B cell (primary cell): ENCODE measurements at regions not wholly inside any gene's neighbourhood (a gene's known extent, or its start where the extent isn't known, plus 50 kb on each side); places are given as distances from the start of the nearest gene placed in this dataset.

Experiments
- ATAC-seq: fragments of 200-7000 bp; cut with Tn5 transposase; one replicate; pipeline ENCODE4 v1.10.0; 2021; ENCODE audit warnings: low read depth, mild to moderate bottlenecking, moderate number of reproducible peaks, moderate library complexity
- CTCF ChIA-PET: fragments of 350-600 bp; sonication (Branson Sonifier 250); formaldehyde crosslinking; loops from one replicate; lab custom pipeline; 2021; ENCODE audit warnings: antibody characterized with exemption, inconsistent platforms; lab: Charles Lee
- POLR2A ChIA-PET: fragments of 350-600 bp; sonication (Branson Sonifier 250); formaldehyde crosslinking; loops from one replicate; lab custom pipeline; 2021; ENCODE audit warnings: antibody characterized with exemption; lab: Charles Lee
- DNase-seq: peaks from one replicate; pipeline ENCODE4 v3.0.0; 2013
- H2AFZ ChIP-seq: 2 replicates; pipeline ENCODE4 v1.6.1; 2012; ENCODE audit warnings: mild to moderate bottlenecking, low read depth, low read length; ENCODE audit not compliant: insufficient read depth, poor library complexity, severe bottlenecking
- H3K27ac ChIP-seq, 2 donors: 1 replicate in 1 of 2; 2 replicates in 1 of 2; pipeline ENCODE4 v1.5.1; 2012 to 2013; ENCODE audit warnings: low read length in 2 of 2, mild to moderate bottlenecking in 2 of 2, moderate library complexity in 1 of 2
- H3K27me3 ChIP-seq, 4 experiments: fragments of 200-600 bp in 1 of 4; sonication (generic) in 1 of 4; replicated peaks in 1 of 4; 1 replicate in 2 of 4; 2 replicates in 2 of 4; pipeline versions ENCODE4 v1.6.1 to v1.7.0; 2013 to 2016; ENCODE audit warnings: low read length in 3 of 4, mild to moderate bottlenecking in 2 of 4, mixed read lengths in 1 of 4, moderate library complexity in 1 of 4; ENCODE audit not compliant: insufficient read depth in 4 of 4, control insufficient read depth in 3 of 4; ENCODE audit errors: control extremely low read depth in 1 of 4
- H3K36me3 ChIP-seq, 2 experiments: replicated peaks in 1 of 2; 1 replicate in 1 of 2; 2 replicates in 1 of 2; pipeline versions ENCODE4 v1.6.1 to v1.7.1; 2013; ENCODE audit warnings: low read length in 1 of 2; ENCODE audit not compliant: insufficient read depth in 2 of 2, control insufficient read depth in 1 of 2; ENCODE audit errors: control extremely low read depth in 1 of 2, extremely low read depth in 1 of 2
- H3K4me1 ChIP-seq, 2 donors: fragments of 200-600 bp in 1 of 2; sonication (generic) in 1 of 2; 1 replicate in 1 of 2; 2 replicates in 1 of 2; pipeline versions ENCODE4 v1.5.1 to v1.6.1; 2013 to 2017; ENCODE audit warnings: low read length in 2 of 2; ENCODE audit not compliant: control insufficient read depth in 2 of 2, insufficient read depth in 2 of 2
- H3K4me2 ChIP-seq: replicated peaks from 2 replicates; pipeline ENCODE3; 2012; ENCODE audit warnings: mild to moderate bottlenecking, low read depth, low read length; ENCODE audit not compliant: poor library complexity, severe bottlenecking
- H3K4me3 ChIP-seq, 5 experiments: fragments of 200-600 bp in 1 of 5; sonication (generic) in 1 of 5; 1 replicate in 3 of 5; 2 replicates in 2 of 5; pipeline versions ENCODE4 v1.5.1 to v1.7.0; 2011 to 2016; ENCODE audit warnings: low read length in 4 of 5, mild to moderate bottlenecking in 4 of 5, low read depth in 2 of 5, control low read depth in 1 of 5, moderate library complexity in 1 of 5; ENCODE audit not compliant: insufficient read depth in 1 of 5; ENCODE audit errors: control extremely low read depth in 1 of 5, extremely low read depth in 1 of 5
- H3K79me2 ChIP-seq: fragments of 200-600 bp; sonication (generic); one replicate; pipeline ENCODE4 v1.6.0; 2016; ENCODE audit warnings: low read length; ENCODE audit not compliant: control insufficient read depth, insufficient read depth
- H3K9ac ChIP-seq: fragments of 200-600 bp; sonication (generic); 2 replicates; pipeline ENCODE4 v1.6.1; 2017; ENCODE audit warnings: mild to moderate bottlenecking, low read length, moderate library complexity
- H3K9me3 ChIP-seq, 3 donors: one replicate each; pipeline versions ENCODE4 v1.6.1 to v1.7.1; 2013; ENCODE audit warnings: low read length in 2 of 3; ENCODE audit not compliant: control insufficient read depth in 2 of 3, insufficient read depth in 1 of 3; ENCODE audit errors: control extremely low read depth in 1 of 3
- H4K20me1 ChIP-seq: 2 replicates; pipeline ENCODE4 v1.6.0; 2012; ENCODE audit warnings: mild to moderate bottlenecking, low read length; ENCODE audit not compliant: insufficient read depth, control insufficient read depth, poor library complexity, severe bottlenecking
- H3K27ac Mint-ChIP-seq: one replicate; pipeline ENCODE4 v1.8.0; 2021; ENCODE audit warnings: mixed read lengths
- H3K27me3 Mint-ChIP-seq: one replicate; pipeline ENCODE4 v1.8.0; 2021; ENCODE audit warnings: mixed read lengths
- H3K4me1 Mint-ChIP-seq: one replicate; pipeline ENCODE4 v1.8.0; 2021; ENCODE audit warnings: mixed read lengths
- H3K4me3 Mint-ChIP-seq: one replicate; pipeline ENCODE4 v1.8.0; 2021; ENCODE audit warnings: mixed read lengths
- H3K9me3 Mint-ChIP-seq: one replicate; pipeline ENCODE4 v1.8.0; 2022; ENCODE audit warnings: mixed read lengths; ENCODE audit not compliant: insufficient read depth
- CTCF ChIP-seq: fragments of 200-600 bp; IDR thresholded peaks from one replicate; pipeline ENCODE4 v1.8.0; 2022; ENCODE audit warnings: antibody characterized with exemption, mild to moderate bottlenecking
- EZH2 ChIP-seq: IDR thresholded peaks from 2 replicates; pipeline ENCODE4 v1.6.1; 2012; ENCODE audit warnings: borderline replicate concordance, low read depth, mild to moderate bottlenecking, moderate library complexity, low read length; ENCODE audit not compliant: insufficient read depth, poor library complexity, severe bottlenecking
- WGBS: methylation state at CpG from one replicate; pipeline ENCODE4 v1.1.5; 2013; ENCODE audit warnings: missing lambda C conversion rate; ENCODE audit not compliant: insufficient coverage; 5-methylcytosine and 5-hydroxymethylcytosine counted together
- intact Hi-C: fragments of 100-400 bp; cut with micrococcal nuclease; formaldehyde crosslinking; loops from one replicate; pipeline ENCODE4 v1.10.0; 2022

- ChIA-PET POLR2A (no interaction called here), CTCF (no interaction called here)
- Histone ChIP-seq H2AFZ (no peak overlapping the region), H4K20me1 (no peaks in the 10 kb centered on the region), H3K4me2 (no peak overlapping the region), H3K9me3 (no peaks in the 10 kb centered on the region), H3K36me3 (no peaks in the 10 kb centered on the region), H3K27ac (no peak overlapping the region), H3K79me2 (no peaks in the 10 kb centered on the region), H3K4me1 (no peaks in the 10 kb centered on the region), H3K9ac (no peak overlapping the region), H3K4me3 (no peak overlapping the region), H3K27me3 (no peaks in the 10 kb centered on the region)
- intact Hi-C loops, result no loop called here
- H3K4me1 Mint-ChIP-seq, result no peaks in the 10 kb centered on the region
- H3K9me3 Mint-ChIP-seq, result peaks cover 2% of the 10 kb centered on the region
- no peak for TF ChIP-seq CTCF
- no peak for TF ChIP-seq EZH2
- no peak overlapping the region for H3K4me3 Mint-ChIP-seq
- no peak for ATAC-seq
- no CpG with 5 or more reads among the region's 2 CpGs for WGBS
- no peaks in the 10 kb centered on the region for H3K27me3 Mint-ChIP-seq
- DNase-seq, result no peak
- H3K27ac Mint-ChIP-seq, result no peak overlapping the region
Measured at GRCh38 chr2:183359867-183360266, 235.6 kb downstream of the NUP35 start.

DNA sequence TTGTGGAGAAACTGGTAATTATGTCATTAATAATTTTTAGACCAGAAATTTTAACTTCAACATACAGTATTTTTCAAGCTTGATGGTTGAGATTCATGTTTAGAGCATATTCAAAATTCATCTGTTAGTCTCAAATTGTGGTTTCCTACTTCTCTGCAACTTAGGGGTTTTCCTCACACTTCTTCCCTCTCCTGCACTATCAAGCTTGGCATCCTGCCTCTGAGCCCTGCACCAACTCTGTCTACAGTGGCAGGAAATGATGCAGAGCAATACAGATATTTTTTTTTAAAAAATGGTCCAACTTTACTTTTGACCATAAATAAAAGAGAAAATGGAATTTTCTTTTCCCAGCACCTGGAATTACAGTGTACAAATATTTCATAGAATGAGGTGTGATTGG, 247.3 kb downstream of the NUP35 start:
- TF ChIP-seq CTCF (no peak), EZH2 (no peak)
- CTCF ChIA-PET, result no interaction called here
- POLR2A ChIA-PET, result no interaction called here
- DNase-seq, result no peak
- no peaks in the 10 kb centered on the region for H3K4me1 Mint-ChIP-seq
- Histone ChIP-seq H3K4me3 (no peak overlapping the region), H3K4me2 (no peak overlapping the region), H3K4me1 (no peaks in the 10 kb centered on the region), H3K27me3 (no peaks in the 10 kb centered on the region), H3K79me2 (no peaks in the 10 kb centered on the region), H3K27ac (no peak overlapping the region), H3K9ac (no peak overlapping the region), H4K20me1 (no peaks in the 10 kb centered on the region), H2AFZ (no peak overlapping the region), H3K36me3 (no peaks in the 10 kb centered on the region), H3K9me3 (no peaks in the 10 kb centered on the region)
- no peak overlapping the region for H3K27ac Mint-ChIP-seq
- H3K9me3 Mint-ChIP-seq, result no peaks in the 10 kb centered on the region
- no peak for ATAC-seq
- no peaks in the 10 kb centered on the region for H3K27me3 Mint-ChIP-seq
- intact Hi-C loops, result no loop called here
- H3K4me3 Mint-ChIP-seq, result no peak overlapping the region
